HG03460 (cell line): ENCODE measurements at regions not wholly inside any gene's neighbourhood (a gene's known extent, or its start where the extent isn't known, plus 50 kb on each side); places are given as distances from the start of the nearest gene placed in this dataset.
"Not testable (repeated sequence)": the region's sequence is repeated elsewhere in the genome, so short reads cannot be mapped to it uniquely, and the experiment has no call there.

Source experiments
- ATAC-seq: cut with Tn5 transposase; IDR thresholded peaks from one replicate; pipeline ENCODE4 v1.9.1; 2021; ENCODE audit not compliant: unreplicated experiment

GRCh38 chrY:18393633-18394032 lies 152.9 kb upstream of the HSFY1 start:
- not testable (repeated sequence) for ATAC-seq

- ATAC-seq, result not testable (repeated sequence)
Measured at GRCh38 chrY:18420846-18421245, 125.7 kb upstream of the HSFY1 start.

GRCh38 chrY:18421457-18421856 lies 125.1 kb upstream of the HSFY1 start:
- peak; percentile 69 for ATAC-seq

- not testable (repeated sequence) for ATAC-seq
Measured at GRCh38 chrY:18423970-18424608, 122.4 kb upstream of the HSFY1 start.

- ATAC-seq, result not testable (repeated sequence)
Measured at GRCh38 chrY:18433540-18433939, 113.0 kb upstream of the HSFY1 start.

- ATAC-seq, result peak; percentile 83
Measured at GRCh38 chrY:18445853-18446252, 100.7 kb upstream of the HSFY1 start.

GRCh38 chrY:18452815-18453214 lies 93.7 kb upstream of the HSFY1 start:
- not testable (repeated sequence) for ATAC-seq

GRCh38 chrY:18459136-18459535 lies 87.4 kb upstream of the HSFY1 start:
- ATAC-seq, result not testable (repeated sequence)

- not testable (repeated sequence) for ATAC-seq
Measured at GRCh38 chrY:18461211-18461911, 85.2 kb upstream of the HSFY1 start.

GRCh38 chrY:18464812-18465211 lies 81.7 kb upstream of the HSFY1 start:
- not testable (repeated sequence) for ATAC-seq

GRCh38 chrY:18466661-18467060 lies 79.9 kb upstream of the HSFY1 start:
- ATAC-seq, result not testable (repeated sequence)

- not testable (repeated sequence) for ATAC-seq
Measured at GRCh38 chrY:18483354-18483753, 63.2 kb upstream of the HSFY1 start.
